Left ventricle myocardium inferior (tissue), 1 donor: ENCODE measurements at regions not wholly inside any gene's neighbourhood (a gene's known extent, or its start where the extent isn't known, plus 50 kb on each side); places are given as distances from the start of the nearest gene placed in this dataset.
"Not testable (repeated sequence)": the region's sequence is repeated elsewhere in the genome, so short reads cannot be mapped to it uniquely, and the experiment has no call there.

ENCODE experiments used
- DNase-seq: peaks from one replicate; pipeline ENCODE4 v3.0.0-alpha.2; 2020
- H3K27ac ChIP-seq: fragments of 200-600 bp; replicated peaks from 2 replicates; pipeline ENCODE4 v1.8.0; 2021
- H3K27me3 ChIP-seq: fragments of 200-600 bp; 2 replicates; pipeline ENCODE4 v1.8.0; 2021; ENCODE audit warnings: low read depth
- H3K36me3 ChIP-seq: fragments of 200-600 bp; 2 replicates; pipeline ENCODE4 v1.8.0; 2021
- H3K4me1 ChIP-seq: fragments of 200-600 bp; 2 replicates; pipeline ENCODE4 v1.8.0; 2021
- H3K4me3 ChIP-seq: fragments of 200-600 bp; 2 replicates; pipeline ENCODE4 v1.8.0; 2021; ENCODE audit warnings: mild to moderate bottlenecking, moderate library complexity
- H3K9me3 ChIP-seq: fragments of 200-600 bp; replicated peaks from 2 replicates; pipeline ENCODE4 v1.8.0; 2021
- intact Hi-C: fragments of 100-400 bp; cut with micrococcal nuclease; formaldehyde crosslinking; loops from one replicate; pipeline ENCODE4 v1.11.0; 2022
- TF ChIP-seq, protein P1 (sequence below): fragments of 200-600 bp; IDR thresholded peaks from 2 replicates; pipeline ENCODE4 v1.8.0; 2021; ENCODE audit warnings: antibody characterized with exemption, mild to moderate bottlenecking, borderline replicate concordance
- donor health status: DM: no; HTN: yes; CAD: no; lungs with severe emphysema.

DNA sequence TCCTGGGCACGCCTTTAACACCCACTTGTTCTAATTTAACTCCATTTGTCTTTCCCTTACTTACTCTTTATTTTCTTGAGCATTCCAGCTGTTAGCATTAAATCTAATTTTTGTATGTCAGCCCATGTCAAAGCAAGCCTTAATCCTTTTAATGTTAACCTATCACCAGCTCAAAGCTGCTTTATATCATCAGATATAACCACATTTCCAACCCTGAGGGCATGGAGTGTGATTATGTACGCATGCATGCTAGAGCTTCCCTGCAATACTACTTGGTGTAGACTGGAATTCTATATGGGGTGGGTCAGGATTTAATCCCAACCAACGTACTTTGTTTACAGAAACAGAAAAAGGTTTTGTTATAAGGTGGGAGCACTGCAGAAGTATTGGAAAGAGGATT is 139.4 kb upstream of the HMGN3 start:
- no peaks in the 10 kb centered on the region for H3K36me3 ChIP-seq

GRCh38 chr6:79373246-79373645 is 138.8 kb upstream of the HMGN3 start:
- intact Hi-C loops, result no loop called here
- no peaks in the 10 kb centered on the region for H3K27me3 ChIP-seq
- peaks cover 10% of the 10 kb centered on the region for H3K4me1 ChIP-seq
- TF ChIP-seq, protein P1, sequence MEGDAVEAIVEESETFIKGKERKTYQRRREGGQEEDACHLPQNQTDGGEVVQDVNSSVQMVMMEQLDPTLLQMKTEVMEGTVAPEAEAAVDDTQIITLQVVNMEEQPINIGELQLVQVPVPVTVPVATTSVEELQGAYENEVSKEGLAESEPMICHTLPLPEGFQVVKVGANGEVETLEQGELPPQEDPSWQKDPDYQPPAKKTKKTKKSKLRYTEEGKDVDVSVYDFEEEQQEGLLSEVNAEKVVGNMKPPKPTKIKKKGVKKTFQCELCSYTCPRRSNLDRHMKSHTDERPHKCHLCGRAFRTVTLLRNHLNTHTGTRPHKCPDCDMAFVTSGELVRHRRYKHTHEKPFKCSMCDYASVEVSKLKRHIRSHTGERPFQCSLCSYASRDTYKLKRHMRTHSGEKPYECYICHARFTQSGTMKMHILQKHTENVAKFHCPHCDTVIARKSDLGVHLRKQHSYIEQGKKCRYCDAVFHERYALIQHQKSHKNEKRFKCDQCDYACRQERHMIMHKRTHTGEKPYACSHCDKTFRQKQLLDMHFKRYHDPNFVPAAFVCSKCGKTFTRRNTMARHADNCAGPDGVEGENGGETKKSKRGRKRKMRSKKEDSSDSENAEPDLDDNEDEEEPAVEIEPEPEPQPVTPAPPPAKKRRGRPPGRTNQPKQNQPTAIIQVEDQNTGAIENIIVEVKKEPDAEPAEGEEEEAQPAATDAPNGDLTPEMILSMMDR, result no peak
- H3K36me3 ChIP-seq, result no peaks in the 10 kb centered on the region
- no peak overlapping the region for H3K27ac ChIP-seq
- H3K4me3 ChIP-seq, result no peak overlapping the region
- DNase-seq, result no peak
- peaks cover 31% of the 10 kb centered on the region for H3K9me3 ChIP-seq

More for the DNA sequence above, 139.4 kb upstream of the HMGN3 start:
- no peak overlapping the region for H3K4me3 ChIP-seq
- H3K4me1 ChIP-seq, result peaks cover 12% of the 10 kb centered on the region
- no peak for DNase-seq
- H3K9me3 ChIP-seq, result peaks cover 24% of the 10 kb centered on the region
- intact Hi-C loops, result no loop called here
- H3K27me3 ChIP-seq, result no peaks in the 10 kb centered on the region
- TF ChIP-seq, protein P1, result no peak
- no peak overlapping the region for H3K27ac ChIP-seq

DNA sequence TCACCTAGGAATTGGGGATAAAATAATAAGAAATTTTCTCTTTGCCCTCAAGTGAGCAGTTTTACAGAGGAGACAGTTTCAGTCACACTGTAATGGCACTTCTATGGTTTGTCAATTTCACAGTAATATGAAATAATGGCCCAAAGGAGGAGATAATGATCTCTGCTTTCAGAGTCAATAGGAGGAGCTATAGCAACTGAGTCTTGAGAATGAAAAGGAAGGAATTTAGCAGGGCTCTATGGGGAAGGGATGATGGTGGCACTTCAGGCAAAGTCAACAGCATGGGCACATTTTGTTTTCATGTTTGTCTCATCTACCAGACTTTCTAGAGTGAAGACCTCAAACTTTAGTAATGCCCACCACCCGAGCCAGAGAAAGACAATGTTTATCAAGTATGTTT is 138.3 kb upstream of the HMGN3 start:
- Histone ChIP-seq H3K9me3 (peaks cover 36% of the 10 kb centered on the region), H3K36me3 (no peaks in the 10 kb centered on the region), H3K27ac (no peak overlapping the region), H3K4me3 (no peak overlapping the region), H3K4me1 (peaks cover 5% of the 10 kb centered on the region), H3K27me3 (no peaks in the 10 kb centered on the region)
- TF ChIP-seq, protein P1, result no peak
- DNase-seq, result no peak
- intact Hi-C loops, result no loop called here

DNA sequence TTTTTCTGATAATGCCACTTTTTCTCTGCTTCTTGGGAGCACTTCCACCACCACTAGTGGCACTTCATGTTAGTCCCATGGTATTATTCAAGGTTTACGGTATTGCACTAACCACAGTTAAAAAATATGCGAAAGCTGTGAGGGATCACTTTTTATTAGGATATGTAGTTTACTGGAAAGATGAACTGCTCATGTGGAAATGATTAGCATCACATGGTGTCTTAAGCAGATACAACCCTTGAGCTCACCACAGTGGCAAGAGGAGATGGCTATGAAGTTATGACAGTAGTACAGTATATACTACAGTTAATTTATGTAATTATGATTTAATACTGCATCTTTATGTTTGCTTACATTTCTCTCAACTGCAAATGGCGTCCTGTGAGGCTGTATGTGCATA is 134.5 kb upstream of the HMGN3 start:
- no peak for DNase-seq
- Histone ChIP-seq H3K27ac (no peak overlapping the region), H3K4me3 (no peak overlapping the region), H3K4me1 (no peaks in the 10 kb centered on the region), H3K9me3 (peaks cover 62% of the 10 kb centered on the region), H3K27me3 (no peaks in the 10 kb centered on the region), H3K36me3 (no peaks in the 10 kb centered on the region)
- intact Hi-C loops, result no loop called here
- TF ChIP-seq, protein P1, result no peak

GRCh38 chr6:79363441-79363840 is 129.0 kb upstream of the HMGN3 start:
- not testable (repeated sequence) for H3K4me3 ChIP-seq

DNA sequence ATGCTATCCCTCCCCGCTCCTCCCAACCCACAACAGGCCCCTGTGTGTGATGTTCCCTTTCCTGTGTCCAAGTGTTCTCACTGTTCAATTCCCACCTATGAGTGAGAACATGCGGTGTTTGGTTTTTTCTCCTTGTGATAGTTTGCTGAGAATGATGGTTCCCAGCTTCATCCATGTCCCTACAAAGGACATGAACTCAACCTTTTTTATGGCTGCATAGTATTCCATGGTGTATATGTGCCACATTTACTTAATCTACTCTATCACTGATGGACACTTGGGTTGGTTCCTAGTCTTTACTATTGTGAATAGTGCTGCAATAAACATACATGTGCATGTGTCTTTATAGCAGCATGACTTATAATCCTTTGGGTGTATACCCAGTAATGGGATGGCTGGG is 126.6 kb upstream of the HMGN3 start:
- DNase-seq, intact Hi-C loops, H3K27ac ChIP-seq, H3K27me3 ChIP-seq, H3K36me3 ChIP-seq, H3K4me1 ChIP-seq, H3K4me3 ChIP-seq: not testable (repeated sequence)
- peaks cover 53% of the 10 kb centered on the region for H3K9me3 ChIP-seq

More at GRCh38 chr6:79363441-79363840, 129.0 kb upstream of the HMGN3 start:
- H3K4me1 ChIP-seq, DNase-seq, H3K27ac ChIP-seq, H3K36me3 ChIP-seq, intact Hi-C loops, H3K27me3 ChIP-seq: not testable (repeated sequence)
- H3K9me3 ChIP-seq, result peaks cover 74% of the 10 kb centered on the region

DNA sequence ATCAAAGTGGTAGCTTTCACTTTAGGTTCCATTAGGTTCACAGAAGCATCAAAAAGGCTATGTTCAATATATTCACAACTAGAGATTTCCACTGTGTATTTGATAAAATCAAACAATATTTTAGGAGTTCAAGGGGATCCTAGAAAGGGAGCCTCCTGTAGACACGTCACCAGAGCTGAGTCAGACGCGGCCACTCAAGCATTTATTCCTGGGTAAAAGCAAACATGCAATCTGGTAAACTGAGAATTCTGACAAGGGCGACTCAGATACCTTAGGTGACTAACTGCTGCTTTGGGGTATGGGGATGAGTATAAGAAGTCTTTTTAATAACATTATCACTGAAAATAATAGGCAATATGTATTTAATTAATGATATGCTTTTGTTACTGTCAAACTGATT is 118.7 kb upstream of the HMGN3 start:
- Histone ChIP-seq H3K36me3 (no peaks in the 10 kb centered on the region), H3K27me3 (no peaks in the 10 kb centered on the region), H3K4me1 (no peaks in the 10 kb centered on the region), H3K4me3 (no peak overlapping the region), H3K27ac (no peak overlapping the region), H3K9me3 (peaks cover 21% of the 10 kb centered on the region)
- no peak for DNase-seq
- TF ChIP-seq, protein P1, result no peak
- intact Hi-C loops, result no loop called here
